ENCODE measurements at regions not wholly inside any gene's neighbourhood (a gene's known extent, or its start where the extent isn't known, plus 50 kb on each side); places are given as distances from the start of the nearest gene placed in this dataset.

- TF ChIP-seq SPI1 (IDR thresholded peaks at IDR 0.05; ENCODE audit: borderline replicate concordance, low read depth) (no peak), REST (IDR thresholded peaks at IDR 0.05; ENCODE audit: insufficient replicate concordance, low read depth) (no peak), POLR2AphosphoS5 (IDR thresholded peaks at IDR 0.05; ENCODE audit: low read depth) (no peak), CTCF (IDR thresholded peaks at IDR 0.05; ENCODE audit: insufficient read depth, low read length) (no peak), GABPA (IDR thresholded peaks at IDR 0.05; ENCODE audit: low read depth) (no peak)
- no peak for DNase-seq (ENCODE audit: low read depth in 1 of 2, low spot score in 1 of 2)
- no peak overlapping the region for H3K4me3 ChIP-seq (replicated peaks; ENCODE audit: insufficient read depth, low read length)
- H3K27ac ChIP-seq (replicated peaks): no peak overlapping the region
- H3K27me3 ChIP-seq (ENCODE audit: insufficient read depth, poor library complexity, severe bottlenecking): no peaks in the 10 kb centered on the region
Observed at GRCh38 chr5:174412941-174413340, 311.4 kb upstream of the MSX2 start.

- Histone ChIP-seq H3K27ac (replicated peaks) (no peak overlapping the region), H3K27me3 (ENCODE audit: insufficient read depth, poor library complexity, severe bottlenecking) (no peaks in the 10 kb centered on the region), H3K4me3 (replicated peaks; ENCODE audit: insufficient read depth, low read length) (no peak overlapping the region)
- TF ChIP-seq CTCF (IDR thresholded peaks at IDR 0.05; ENCODE audit: insufficient read depth, low read length) (no peak), POLR2AphosphoS5 (IDR thresholded peaks at IDR 0.05; ENCODE audit: low read depth) (no peak), GABPA (IDR thresholded peaks at IDR 0.05; ENCODE audit: low read depth) (no peak), SPI1 (IDR thresholded peaks at IDR 0.05; ENCODE audit: borderline replicate concordance, low read depth) (no peak), REST (IDR thresholded peaks at IDR 0.05; ENCODE audit: insufficient replicate concordance, low read depth) (no peak)
- DNase-seq (ENCODE audit: low read depth in 1 of 2, low spot score in 1 of 2): no peak
Observed at GRCh38 chr5:174413567-174414314, 310.6 kb upstream of the MSX2 start.

- no peak overlapping the region for H3K4me3 ChIP-seq (replicated peaks; ENCODE audit: insufficient read depth, low read length)
- TF ChIP-seq SPI1 (IDR thresholded peaks at IDR 0.05; ENCODE audit: borderline replicate concordance, low read depth): no peak
- no peak for TF ChIP-seq POLR2AphosphoS5 (IDR thresholded peaks at IDR 0.05; ENCODE audit: low read depth)
- no peak for TF ChIP-seq REST (IDR thresholded peaks at IDR 0.05; ENCODE audit: insufficient replicate concordance, low read depth)
- no peak for TF ChIP-seq GABPA (IDR thresholded peaks at IDR 0.05; ENCODE audit: low read depth)
- TF ChIP-seq CTCF (IDR thresholded peaks at IDR 0.05; ENCODE audit: insufficient read depth, low read length): no peak
- no peak overlapping the region for H3K27ac ChIP-seq (replicated peaks)
- H3K27me3 ChIP-seq (ENCODE audit: insufficient read depth, poor library complexity, severe bottlenecking): no peaks in the 10 kb centered on the region
- DNase-seq (ENCODE audit: low read depth in 1 of 2, low spot score in 1 of 2): no peak
Observed at GRCh38 chr5:174414315-174414710, 310.1 kb upstream of the MSX2 start.
